GM19372 (cell line): ENCODE measurements at regions not wholly inside any gene's neighbourhood (a gene's known extent, or its start where the extent isn't known, plus 50 kb on each side); places are given as distances from the start of the nearest gene placed in this dataset.

Experiments
- ATAC-seq: cut with Tn5 transposase; IDR thresholded peaks from one replicate; pipeline ENCODE4 v1.9.1; 2021; ENCODE audit warnings: mild to moderate bottlenecking, low read depth, moderate library complexity; ENCODE audit not compliant: unreplicated experiment

DNA sequence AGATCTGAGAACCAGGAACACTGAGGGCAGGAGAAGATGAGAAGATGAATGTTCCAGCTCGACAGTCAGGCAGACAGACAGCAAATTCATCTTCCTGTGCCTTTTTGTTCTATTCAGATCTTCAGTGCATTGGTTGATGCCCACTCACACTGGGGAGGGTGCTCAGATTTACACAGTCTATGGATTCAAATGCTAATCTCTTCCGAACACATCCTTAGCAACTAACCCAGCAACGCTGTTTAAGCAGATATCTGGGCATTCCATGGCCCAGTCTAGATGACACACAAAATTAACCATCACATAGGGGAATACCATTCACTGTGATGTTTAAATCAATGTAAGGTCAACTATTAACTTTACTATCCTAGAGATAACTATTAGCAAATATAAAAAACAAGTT is 571.9 kb downstream of the NYAP2 start:
- ATAC-seq: no peak

DNA sequence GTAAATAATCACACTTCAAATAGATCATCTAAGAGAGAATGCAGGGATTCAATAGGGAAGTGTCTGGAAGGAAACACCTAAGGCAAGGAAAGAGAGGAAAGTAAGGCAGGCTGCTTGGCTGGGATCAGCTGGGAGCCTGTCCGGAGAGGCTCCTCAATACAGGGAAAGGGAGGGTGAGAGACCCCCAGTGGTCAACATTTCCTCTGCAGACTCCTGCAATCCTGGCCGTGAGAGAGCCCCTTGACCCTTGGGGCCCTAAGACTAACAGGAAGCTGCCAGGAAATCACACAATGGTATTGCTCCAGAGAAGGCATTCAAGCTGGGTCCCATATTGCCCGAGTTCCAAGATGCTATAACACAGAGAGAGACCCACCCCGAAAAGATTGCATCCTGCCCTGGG is 549.4 kb downstream of the NYAP2 start:
- no peak for ATAC-seq

DNA sequence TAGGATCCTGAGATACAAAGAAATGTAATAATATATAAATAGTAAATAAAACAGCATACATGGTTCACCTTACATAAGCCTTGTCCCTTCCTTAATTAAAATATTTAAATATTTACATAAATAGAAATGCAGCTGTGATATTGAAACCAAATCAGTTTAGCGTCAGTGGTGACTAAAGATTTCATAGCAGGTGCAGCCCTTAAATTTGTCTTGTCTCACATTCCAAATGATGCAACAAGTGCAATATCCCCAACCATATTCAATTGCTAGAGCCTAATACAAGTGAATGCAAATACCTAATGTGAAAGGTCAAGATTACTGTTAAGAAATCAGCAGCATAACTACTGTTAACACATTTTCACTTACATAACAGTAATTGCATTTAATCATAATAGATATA is 539.5 kb downstream of the NYAP2 start:
- no peak for ATAC-seq

DNA sequence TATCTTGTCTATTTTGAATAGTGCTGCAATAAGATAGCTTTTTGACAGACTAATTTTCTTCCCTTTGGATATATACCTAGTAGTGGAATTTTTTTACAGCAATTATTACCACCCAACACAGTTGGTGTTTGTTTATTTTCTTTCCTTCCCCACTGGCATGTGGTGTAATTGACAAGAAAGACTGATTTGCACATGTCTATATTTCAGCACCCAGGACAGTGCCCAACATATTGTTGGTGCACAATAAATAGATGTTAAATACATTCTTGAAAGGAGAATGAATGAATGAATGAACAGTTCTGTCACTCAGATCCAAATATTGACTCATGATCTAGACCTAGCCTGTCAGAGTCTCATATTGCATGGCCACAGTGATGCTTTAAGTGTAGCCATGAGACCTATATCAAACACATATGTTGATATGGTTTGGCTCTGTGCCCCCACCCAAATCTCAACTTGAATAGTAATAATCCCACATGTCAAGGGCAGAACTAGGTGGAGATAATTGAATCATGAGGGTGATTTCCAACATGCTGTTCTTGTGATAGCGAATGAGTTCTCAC is 538.2 kb downstream of the NYAP2 start:
- no peak for ATAC-seq

DNA sequence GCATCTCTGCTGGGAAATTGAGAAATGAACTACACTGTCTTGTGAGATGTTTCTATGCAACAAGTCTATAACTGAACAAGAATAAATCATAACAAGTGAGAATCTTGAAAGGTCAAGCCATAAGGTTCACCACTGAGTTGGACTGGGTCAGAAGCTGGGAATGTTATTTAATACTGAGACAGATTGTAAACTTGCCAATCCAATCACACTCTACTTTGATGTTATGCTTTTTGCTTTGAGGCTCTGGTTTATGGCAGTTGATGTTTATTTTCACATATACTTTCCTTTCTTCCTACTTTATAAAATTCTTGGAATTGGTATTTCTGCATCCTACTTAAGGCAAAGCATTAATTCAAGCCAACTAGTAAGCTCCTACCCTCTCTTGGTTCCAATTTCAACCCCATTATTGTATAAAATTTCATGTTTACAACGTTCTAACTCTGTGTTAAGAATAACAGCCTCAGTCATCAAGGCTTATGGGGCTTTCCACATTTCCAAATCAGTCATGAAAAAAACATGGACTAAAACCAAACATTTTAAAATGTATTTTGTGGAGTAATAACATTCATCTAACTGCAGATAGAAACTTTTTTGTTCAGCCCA is 533.4 kb downstream of the NYAP2 start:
- ATAC-seq: no peak

DNA sequence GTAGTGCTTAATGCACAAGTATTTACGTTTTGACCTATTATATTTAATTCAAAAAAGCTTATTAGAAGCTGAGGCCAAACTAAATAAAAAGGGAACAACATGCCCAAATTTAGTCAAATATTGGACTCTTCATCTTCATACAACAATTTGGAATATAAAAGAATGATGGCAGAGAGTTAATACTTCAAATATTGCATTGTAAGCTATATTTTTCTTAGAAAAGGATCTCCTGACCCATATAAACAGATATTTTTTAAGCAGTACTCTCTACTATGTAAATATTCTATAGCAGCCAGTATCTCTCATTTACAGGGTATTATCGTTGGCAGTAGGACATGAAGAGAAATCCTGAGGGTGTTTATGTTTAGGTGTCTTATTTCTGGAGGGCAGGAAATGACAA is 531.2 kb downstream of the NYAP2 start:
- ATAC-seq: no peak

DNA sequence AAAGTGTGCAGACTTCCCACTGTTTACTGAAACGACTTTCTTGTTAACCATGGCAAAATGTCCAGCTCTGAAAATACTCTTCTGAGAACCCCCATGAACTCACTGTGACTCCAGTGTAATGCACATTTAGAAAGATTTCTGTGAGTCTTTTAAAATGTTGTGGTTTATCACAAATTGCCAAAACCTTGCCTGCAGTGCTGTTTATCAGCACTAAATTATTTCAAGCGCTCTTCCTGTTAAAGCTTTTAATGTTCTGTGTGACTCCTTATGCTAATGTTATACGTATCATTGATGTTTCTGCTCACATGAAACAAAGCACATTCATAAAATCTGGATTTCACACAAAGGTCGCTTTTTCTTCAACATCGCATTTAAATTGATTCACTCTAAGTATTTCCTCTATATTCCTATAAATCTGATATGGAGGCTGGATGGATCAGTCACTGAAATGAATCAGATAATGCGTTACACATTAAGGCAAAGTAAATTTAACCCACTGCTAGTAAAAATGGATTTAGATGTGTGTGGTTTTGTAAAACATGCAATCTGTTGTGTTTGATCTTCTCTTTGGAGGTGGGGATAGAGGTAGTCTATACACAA is 521.2 kb downstream of the NYAP2 start:
- no peak for ATAC-seq

DNA sequence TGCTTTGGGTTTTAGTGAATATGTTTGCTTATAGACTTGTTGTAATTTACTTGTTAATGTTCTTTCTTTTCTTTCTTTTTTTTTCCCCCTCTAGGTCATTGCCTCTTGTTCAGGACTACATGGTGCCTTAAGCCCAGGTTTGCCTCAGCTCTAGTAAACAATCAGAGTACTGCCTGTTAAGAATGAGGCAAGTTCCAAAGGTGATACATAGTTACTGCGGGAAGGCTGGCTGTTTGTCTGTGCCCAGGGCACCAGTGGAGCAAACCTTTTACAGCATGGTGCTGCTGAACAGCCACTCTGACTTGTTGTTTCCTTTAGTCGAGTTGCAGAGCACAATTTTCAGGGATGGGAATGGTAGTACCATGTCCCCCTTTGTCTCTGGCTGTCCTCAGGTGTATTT is 517.2 kb downstream of the NYAP2 start:
- ATAC-seq: no peak

DNA sequence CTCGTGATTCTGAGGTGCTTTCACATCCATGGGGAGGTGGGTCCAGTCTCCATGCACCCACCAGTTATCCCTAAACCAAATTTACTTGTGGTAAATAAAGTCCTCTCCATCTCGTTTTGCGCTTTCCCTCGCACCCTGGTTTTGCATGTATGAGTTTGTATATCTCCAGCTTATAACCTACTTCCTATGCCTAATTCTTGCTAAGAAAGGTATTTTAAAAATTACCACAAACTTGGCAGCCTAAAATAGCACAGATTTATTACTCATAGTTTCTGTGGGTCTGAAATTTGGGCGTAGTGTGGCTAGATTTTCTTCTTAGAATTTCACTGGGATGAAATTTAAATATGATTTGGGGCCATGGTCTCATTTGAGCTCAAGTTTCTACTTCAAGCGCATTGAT is 511.5 kb downstream of the NYAP2 start:
- no peak for ATAC-seq

DNA sequence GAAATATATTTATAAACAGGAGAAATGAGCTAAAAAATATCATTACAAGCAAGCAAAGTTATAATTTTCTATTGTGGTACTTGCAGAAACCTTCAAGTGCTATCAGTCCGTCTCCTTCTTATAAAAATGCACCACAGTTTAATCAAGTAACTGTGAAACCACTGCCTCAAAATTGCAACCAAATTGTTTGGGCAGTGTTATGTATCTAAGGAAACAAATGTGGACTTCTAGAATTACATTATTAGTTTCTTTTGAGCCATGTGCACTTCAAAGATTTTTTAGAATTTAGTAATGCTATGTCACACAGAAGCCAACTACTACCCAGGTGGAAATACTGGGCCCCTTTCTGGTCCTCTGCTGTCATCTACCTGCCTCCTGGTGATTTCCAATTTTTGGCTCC is 495.6 kb downstream of the NYAP2 start:
- no peak for ATAC-seq

DNA sequence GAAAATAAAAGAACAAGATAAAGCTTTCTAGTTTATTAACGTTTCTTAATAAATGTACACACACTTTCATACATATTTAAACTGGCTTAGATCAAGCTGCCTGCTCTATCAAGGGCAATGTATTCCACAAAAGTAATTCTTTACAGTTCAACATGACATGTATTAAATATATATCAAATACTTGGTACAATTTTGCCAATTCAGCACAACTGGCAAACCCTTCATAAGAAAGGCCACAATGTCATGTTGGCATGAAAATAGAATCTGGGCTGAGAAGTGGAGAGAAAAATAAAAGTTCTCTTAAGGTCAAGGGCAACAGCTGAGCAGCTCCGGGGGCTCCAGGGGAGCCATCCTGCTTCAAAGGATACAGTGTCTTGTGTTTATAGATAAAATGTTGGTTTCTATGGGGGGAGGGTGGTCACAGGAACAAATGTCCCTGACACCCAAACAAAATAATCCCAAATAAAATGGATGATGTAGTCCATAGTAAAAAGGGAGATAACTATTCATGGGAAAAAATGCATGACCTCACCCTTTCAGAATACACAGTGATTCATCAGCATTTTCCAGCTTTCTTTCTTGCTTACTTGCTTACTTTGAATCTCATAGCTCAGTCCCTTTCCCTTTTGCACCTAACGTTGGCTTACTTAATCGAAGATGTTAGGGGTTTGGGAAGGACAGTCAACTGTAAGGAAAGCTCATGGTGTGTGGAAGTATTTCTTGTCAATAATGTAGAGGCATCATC is 494.9 kb downstream of the NYAP2 start:
- no peak for ATAC-seq

DNA sequence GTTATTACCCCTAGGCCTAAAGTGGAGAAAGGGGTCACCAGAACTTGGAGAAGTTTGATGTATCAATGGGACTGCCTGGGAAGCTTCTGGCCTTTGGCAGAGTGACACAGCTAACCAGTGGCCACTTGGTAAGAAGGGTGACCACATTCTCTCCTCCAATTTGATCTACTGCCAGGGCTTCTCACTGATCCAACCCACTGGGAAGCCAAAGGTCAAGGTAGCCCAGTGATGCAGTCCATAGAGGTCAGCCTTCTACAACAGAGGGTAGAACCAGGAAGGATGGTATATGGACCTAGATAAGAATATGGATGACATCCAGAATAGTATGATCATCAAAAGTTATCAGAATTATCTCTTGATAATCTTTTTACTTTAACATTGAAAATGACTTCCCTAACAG is 493.6 kb downstream of the NYAP2 start:
- no peak for ATAC-seq

DNA sequence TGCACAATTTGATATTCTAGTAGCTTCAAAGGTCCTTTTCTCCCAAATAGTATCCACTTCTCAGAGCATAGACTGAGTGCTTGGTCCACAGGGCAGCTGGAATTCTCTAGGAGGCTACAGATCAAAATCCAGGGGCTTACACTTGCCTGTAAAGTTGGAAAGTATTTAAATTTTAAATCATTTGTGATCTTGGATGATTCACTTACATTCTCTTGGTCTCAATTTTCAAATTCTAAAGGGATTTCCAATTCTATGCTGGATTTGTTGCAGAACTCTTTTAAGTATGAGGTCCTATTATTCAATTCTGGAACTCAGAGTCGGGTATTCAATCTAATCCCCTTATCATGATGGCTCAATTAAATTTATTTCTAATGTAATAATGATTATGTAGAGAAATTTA is 492.3 kb downstream of the NYAP2 start:
- no peak for ATAC-seq

DNA sequence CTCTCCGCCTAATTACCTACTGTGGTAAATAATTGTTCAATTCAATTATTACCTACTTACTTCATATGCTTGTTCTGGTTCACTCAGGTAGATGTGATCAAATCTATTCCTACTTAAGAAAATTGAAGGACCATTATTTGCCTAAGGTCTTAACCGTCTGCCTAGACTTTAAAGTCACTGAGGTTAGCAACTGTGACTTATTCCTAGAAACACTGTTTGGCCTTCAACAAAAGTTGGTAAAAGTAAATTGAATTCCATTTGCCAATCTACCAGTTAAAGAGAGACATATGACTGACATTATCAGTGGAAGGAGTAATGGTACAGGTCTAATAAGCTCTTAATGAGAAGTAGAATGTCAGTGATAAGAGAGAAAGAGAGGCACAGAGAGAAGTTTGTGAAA is 491.5 kb downstream of the NYAP2 start:
- no peak for ATAC-seq

DNA sequence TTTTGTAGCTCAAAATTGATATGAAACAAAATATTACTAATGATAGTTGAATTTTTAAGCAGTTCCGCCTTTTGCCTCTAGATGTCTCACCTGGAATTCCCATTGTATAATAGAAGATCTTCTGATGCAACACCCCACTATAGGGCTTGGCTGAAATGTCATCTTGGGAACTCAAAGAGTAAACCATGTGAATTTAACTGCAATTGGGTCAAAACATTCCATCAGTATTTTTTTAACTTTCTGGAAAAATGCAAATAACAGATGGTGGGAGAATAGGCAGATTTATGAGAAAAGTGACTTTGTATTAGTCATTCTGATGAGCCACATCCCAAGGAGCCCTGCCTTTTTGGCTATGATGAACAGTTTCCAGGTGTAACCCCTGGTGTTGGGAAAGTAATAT is 489.9 kb downstream of the NYAP2 start:
- ATAC-seq: peak; percentile 73

DNA sequence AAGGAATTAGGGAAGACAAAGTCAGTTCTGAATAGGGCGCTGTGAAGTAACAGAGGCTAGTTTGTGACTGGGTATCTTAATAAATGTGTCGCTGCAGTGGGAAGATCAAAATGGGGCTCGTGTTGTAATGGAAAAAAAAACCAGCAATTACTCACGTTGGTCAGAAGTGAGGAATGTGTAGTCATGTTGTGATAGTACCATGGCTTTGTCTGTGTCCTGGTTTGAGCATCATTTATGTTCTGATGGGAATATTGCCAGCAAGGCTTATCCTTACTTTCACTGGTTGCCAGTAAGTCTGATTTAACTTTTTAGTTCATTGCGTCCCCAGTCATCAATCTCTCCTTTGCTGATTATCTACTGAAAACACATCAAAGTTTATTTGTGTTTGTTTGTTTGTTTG is 467.6 kb downstream of the NYAP2 start:
- no peak for ATAC-seq

DNA sequence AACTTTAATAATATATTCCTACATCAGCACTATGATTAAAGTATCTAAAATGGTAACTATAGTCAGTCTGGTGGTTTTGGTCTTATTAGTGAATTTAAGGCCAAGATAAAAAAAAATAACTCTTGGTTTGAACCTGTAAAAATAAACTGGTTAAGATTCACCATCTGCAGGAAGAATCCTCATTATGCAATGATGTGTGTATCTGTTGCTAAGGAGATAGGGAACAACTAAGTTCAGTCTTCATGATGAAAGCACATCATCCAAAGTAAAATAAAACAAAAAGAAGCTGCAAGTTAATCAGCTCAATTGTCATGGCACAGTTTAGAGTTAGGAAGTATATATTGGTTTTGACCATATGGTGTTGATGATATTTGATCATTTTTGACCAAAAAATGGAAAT is 466.0 kb downstream of the NYAP2 start:
- ATAC-seq: no peak

DNA sequence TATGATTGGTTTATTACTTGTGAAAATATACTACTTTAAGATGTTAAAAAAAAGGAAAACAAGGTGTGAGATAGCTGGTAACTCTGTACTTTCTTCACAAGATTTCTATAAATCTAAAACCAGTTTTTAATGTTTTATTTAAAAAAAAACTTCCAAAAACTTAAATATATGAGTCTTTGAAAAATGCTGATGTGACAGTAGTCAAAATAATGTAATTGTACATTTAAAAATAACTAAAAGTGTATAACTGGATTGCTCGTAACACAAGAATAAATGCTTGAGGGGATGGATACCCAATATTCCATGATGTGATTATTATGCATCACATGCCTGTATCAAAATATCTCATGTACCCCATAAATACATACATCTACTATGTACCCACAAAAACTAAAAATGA is 464.9 kb downstream of the NYAP2 start:
- ATAC-seq: no peak

DNA sequence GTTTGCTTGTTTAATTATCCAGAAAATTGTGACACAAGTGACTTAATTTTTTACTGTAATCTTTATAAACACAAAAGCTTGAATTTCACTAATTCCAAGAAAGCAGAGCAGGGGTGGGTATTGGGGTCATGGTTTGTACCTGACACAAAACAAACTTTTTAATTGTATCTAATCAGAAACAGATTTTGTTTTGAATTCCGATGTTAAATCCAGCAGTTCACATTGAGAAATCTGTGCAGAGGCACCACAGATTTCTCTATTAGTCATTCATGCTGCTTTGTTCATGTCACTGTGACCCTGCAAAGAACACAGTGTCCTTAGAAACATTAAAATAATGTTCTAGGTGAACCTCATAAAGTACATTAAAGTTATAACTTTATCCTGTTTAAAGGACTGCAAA is 443.4 kb downstream of the NYAP2 start:
- ATAC-seq: no peak

DNA sequence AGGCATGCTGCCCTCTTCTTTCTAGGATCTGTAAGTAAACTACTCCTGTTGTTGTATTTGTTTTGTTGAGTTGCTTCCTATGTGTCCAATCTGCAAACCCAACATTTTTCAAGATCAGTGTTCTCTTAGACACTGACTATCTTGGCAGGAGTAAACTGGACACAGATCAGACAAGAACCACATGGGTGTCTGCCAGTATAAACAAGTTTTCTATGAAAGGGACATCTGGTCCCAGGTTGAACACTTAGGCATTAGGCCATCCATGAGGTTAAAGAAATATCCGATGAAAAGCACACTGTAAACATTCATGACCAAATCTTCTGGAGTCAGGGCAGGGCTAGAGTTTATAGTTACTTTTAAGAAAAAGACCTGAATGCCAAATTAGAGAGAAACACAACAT is 441.8 kb downstream of the NYAP2 start:
- ATAC-seq: no peak

DNA sequence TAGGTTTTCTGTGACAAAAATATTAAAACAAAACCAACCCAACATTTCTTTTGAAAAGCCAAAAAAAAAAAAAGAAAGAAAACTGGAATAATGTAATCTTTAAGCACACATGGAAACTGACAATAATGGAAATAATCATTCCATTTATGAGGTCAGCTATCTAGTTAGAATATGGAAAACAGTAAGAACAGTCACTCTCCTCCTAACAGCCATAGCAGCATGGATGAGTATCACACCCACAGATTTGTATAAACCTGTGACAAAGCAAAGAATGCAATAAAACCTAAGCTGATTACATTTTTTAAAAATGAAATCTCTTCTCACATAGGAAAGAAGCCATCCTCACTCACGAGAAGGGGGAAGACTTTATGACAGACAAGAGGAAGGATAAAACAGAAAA is 437.8 kb downstream of the NYAP2 start:
- no peak for ATAC-seq
